GM12878 (cell line): ENCODE measurements at regions not wholly inside any gene's neighbourhood (a gene's known extent, or its start where the extent isn't known, plus 50 kb on each side); places are given as distances from the start of the nearest gene placed in this dataset.

Source experiments
- ATAC-seq: fragments of 200-7000 bp; cut with Tn5 transposase; 3 replicates; pipeline ENCODE4 v1.9.1; 2020; ENCODE audit warnings: mild to moderate bottlenecking, moderate library complexity
- BruUV-seq: library from RNA; stranded (reverse); fragments of 400-500 nt; replicated peaks from 2 replicates; lab custom pipeline; 2021; lab: Mats Ljungman, UMichigan
- CTCF ChIA-PET: fragments of 300-600 bp; sonication (Branson Sonifier 250); formaldehyde crosslinking; extraction: SDS; loops from one replicate; lab custom pipeline; 2021; ENCODE audit warnings: inconsistent platforms; lab: Yijun Ruan, JAX
- POLR2A ChIA-PET: fragments of 350-600 bp; formaldehyde crosslinking; extraction: SDS; loops from one replicate; lab custom pipeline; 2021; ENCODE audit warnings: inconsistent platforms; lab: Charles Lee
- RAD21 ChIA-PET: fragments of 300-600 bp; sonication (Branson Sonifier 250); formaldehyde crosslinking; loops from one replicate; lab custom pipeline; 2023; ENCODE audit warnings: antibody characterized with exemption; ENCODE audit not compliant: unreplicated experiment; lab: Charles Lee
- SMC1A ChIA-PET: fragments of 300-600 bp; sonication (Branson Sonifier 250); formaldehyde crosslinking; loops from one replicate; lab custom pipeline; 2023; ENCODE audit not compliant: unreplicated experiment, uncharacterized antibody; lab: Charles Lee
- DNase-seq: peaks from one replicate; pipeline ENCODE4 v3.0.0-alpha.2; 2011; ENCODE audit warnings: low read depth, low spot score
- FAIRE-seq: peaks from 3 replicates; lab custom pipeline; 2011; peaks lifted over from hg19 to GRCh38; lab: Jason Lieb, UNC
- H2AFZ ChIP-seq: 2 replicates; pipeline ENCODE4 v1.6.0; 2011; ENCODE audit warnings: low read depth, low read length, control low read depth; ENCODE audit not compliant: control insufficient read depth
- H3K27ac ChIP-seq: 2 replicates; pipeline ENCODE4 v1.5.1; 2011; ENCODE audit warnings: control low read depth; ENCODE audit not compliant: control insufficient read depth, insufficient read depth
- H3K27me3 ChIP-seq, 2 experiments: replicated peaks in 1 of 2; 2 replicates each; pipeline versions ENCODE4 v1.6.0 to v1.6.1; 2011; ENCODE audit warnings: low read length in 1 of 2; ENCODE audit not compliant: control insufficient read depth in 2 of 2, insufficient read depth in 2 of 2
- H3K36me3 ChIP-seq, 2 experiments: 2 replicates each; pipeline ENCODE4 v1.5.1; 2011; ENCODE audit warnings: low read length in 1 of 2; ENCODE audit not compliant: control insufficient read depth in 2 of 2, insufficient read depth in 2 of 2
- H3K4me1 ChIP-seq: 2 replicates; pipeline ENCODE4 v1.6.1; 2011; ENCODE audit warnings: mild to moderate bottlenecking, low read length, moderate library complexity, mixed read lengths; ENCODE audit not compliant: control insufficient read depth, insufficient read depth
- H3K4me2 ChIP-seq: 2 replicates; pipeline ENCODE4 v1.6.0; 2011; ENCODE audit warnings: control low read depth; ENCODE audit not compliant: control insufficient read depth, insufficient read depth
- H3K4me3 ChIP-seq: fragments of 200-600 bp; sonication (generic); 2 replicates; pipeline ENCODE4 v1.5.1; 2016
- H3K79me2 ChIP-seq: 2 replicates; pipeline ENCODE4 v1.6.0; 2011; ENCODE audit warnings: low read length; ENCODE audit not compliant: control insufficient read depth, insufficient read depth
- H3K9ac ChIP-seq: 2 replicates; pipeline ENCODE4 v1.8.0; 2011; ENCODE audit warnings: low read length, control low read depth, mixed read lengths; ENCODE audit not compliant: control insufficient read depth, insufficient read depth
- H3K9me3 ChIP-seq: replicated peaks from 3 replicates; pipeline ENCODE4 v1.5.1; 2011; ENCODE audit warnings: mild to moderate bottlenecking, low read length; ENCODE audit not compliant: control insufficient read depth, insufficient read depth
- H4K20me1 ChIP-seq: 2 replicates; pipeline ENCODE4 v1.6.0; 2011; ENCODE audit not compliant: control insufficient read depth, insufficient read depth
- ASH2L ChIP-seq: fragments of 300-600, 200-600 bp; sonication (generic); IDR thresholded peaks from 2 replicates; pipeline ENCODE4 v1.6.1; 2017; ENCODE audit warnings: low read depth, mild to moderate bottlenecking, borderline replicate concordance
- BMI1 ChIP-seq: fragments of 450-650 bp; IDR thresholded peaks from 2 replicates; pipeline ENCODE4 v1.6.1; 2016; ENCODE audit warnings: mild to moderate bottlenecking, moderate library complexity, borderline replicate concordance
- CREB1 ChIP-seq: IDR thresholded peaks from 2 replicates; pipeline ENCODE4 v1.6.1; 2012; ENCODE audit warnings: low read depth, mild to moderate bottlenecking, inconsistent platforms
- FOS ChIP-seq: IDR thresholded peaks from 3 replicates; pipeline ENCODE4 v1.6.1; 2011; ENCODE audit warnings: borderline replicate concordance; ENCODE audit not compliant: insufficient read length; ENCODE audit errors: extremely low read depth
- KDM1A ChIP-seq: fragments of 200-600 bp; sonication (generic); IDR thresholded peaks from 2 replicates; pipeline ENCODE4 v1.6.1; 2016; ENCODE audit warnings: borderline replicate concordance
- LARP7 ChIP-seq: fragments of 450-650 bp; IDR thresholded peaks from 2 replicates; pipeline ENCODE4 v1.6.1; 2017; ENCODE audit warnings: mild to moderate bottlenecking
- MEF2A ChIP-seq: IDR thresholded peaks from 2 replicates; pipeline ENCODE4 v1.6.1; 2011; ENCODE audit warnings: low read depth, mild to moderate bottlenecking, low read length, moderate library complexity; ENCODE audit not compliant: insufficient read depth
- MEF2B ChIP-seq: fragments of 450-650 bp; IDR thresholded peaks from 2 replicates; pipeline ENCODE4 v1.6.1; 2018; ENCODE audit warnings: mild to moderate bottlenecking, moderate library complexity; ENCODE audit not compliant: partially characterized antibody, poor library complexity, severe bottlenecking
- PRDM15 ChIP-seq: fragments of 450-650 bp; formaldehyde crosslinking; IDR thresholded peaks from 2 replicates; pipeline ENCODE4 v1.4.0; 2020; ENCODE audit warnings: mild to moderate bottlenecking, moderate library complexity
- RFX5 ChIP-seq: IDR thresholded peaks from 2 replicates; pipeline ENCODE4 v1.6.1; 2011; ENCODE audit warnings: low read depth, low read length, improper control_type of control experiment
- SREBF1 ChIP-seq: IDR thresholded peaks from 2 replicates; pipeline ENCODE4 v1.6.1; 2012; ENCODE audit warnings: mild to moderate bottlenecking, low read length
- ZSCAN29 ChIP-seq: fragments of 450-650 bp; IDR thresholded peaks from 2 replicates; pipeline ENCODE4 v1.6.1; 2017; ENCODE audit warnings: mild to moderate bottlenecking, moderate library complexity
- ZZZ3 ChIP-seq: IDR thresholded peaks from 2 replicates; pipeline ENCODE4 v1.6.1; 2011; ENCODE audit warnings: low read depth; ENCODE audit not compliant: control insufficient read depth, insufficient read length
- WGBS: methylation state at CpG from one replicate; pipeline ENCODE4 v1.1.6; 2016; ENCODE audit warnings: low lambda C conversion rate; ENCODE audit not compliant: insufficient replicate concordance, insufficient coverage; ENCODE audit errors: missing lambda C conversion rate; 5-methylcytosine and 5-hydroxymethylcytosine counted together
- in situ Hi-C: fragments of 300-500 bp; cut with MboI; formaldehyde crosslinking; loops from 9 replicates; pipeline ENCODE4 v1.14.3; 2018; ENCODE audit warnings: mixed read lengths
- intact Hi-C: fragments of 100-400 bp; cut with micrococcal nuclease; formaldehyde crosslinking; loops from one replicate; pipeline ENCODE4 v1.14.2; 2022; ENCODE audit not compliant: unreplicated experiment

DNA sequence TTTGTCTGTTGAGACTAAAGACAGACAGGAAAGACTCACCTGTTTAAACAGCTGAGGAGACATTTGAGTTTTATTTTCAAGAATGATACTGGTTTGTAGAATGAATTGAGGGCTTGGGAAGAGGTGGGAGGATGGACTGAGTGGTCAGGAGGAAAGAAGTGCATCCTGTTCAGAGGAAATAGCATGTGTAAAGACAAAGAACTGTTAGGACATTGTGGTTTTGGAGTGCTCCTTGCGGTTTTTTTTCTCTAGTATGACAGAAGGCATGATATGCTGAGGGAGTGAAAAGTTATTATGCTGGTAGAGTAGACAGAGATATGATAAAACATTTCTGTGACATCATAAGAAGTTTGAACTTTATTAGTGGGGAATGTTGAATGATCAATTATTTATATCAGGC, 270.7 kb upstream of the ELAVL2 start:
- Histone ChIP-seq H3K9me3 (no peaks in the 10 kb centered on the region; the same call in 2 of the 3 replicates), H3K4me1 (no peaks in the 10 kb centered on the region), H3K36me3 (no peaks in the 10 kb centered on the region), H3K79me2 (no peaks in the 10 kb centered on the region), H3K9ac (no peak overlapping the region), H3K4me2 (no peak overlapping the region), H3K27me3 (no peaks in the 10 kb centered on the region), H4K20me1 (no peaks in the 10 kb centered on the region), H2AFZ (no peak overlapping the region), H3K4me3 (no peak overlapping the region), H3K27ac (no peak overlapping the region)
- no peak for DNase-seq
- intact Hi-C loops, result no loop called here
- 0% methylated on average over 1 of the region's 1 CpG for WGBS
- FAIRE-seq, result no peak
- ChIA-PET POLR2A (no interaction called here), RAD21 (no interaction called here), CTCF (no interaction called here), SMC1A (no interaction called here)
- ATAC-seq, result no peak
- TF ChIP-seq PRDM15 (CRISPR knock-in tag), result no peak
- TF ChIP-seq FOS, result no peak
- TF ChIP-seq ZSCAN29, result no peak
- in situ Hi-C loops, result no loop called here
- no TSS peak for BruUV-seq

DNA sequence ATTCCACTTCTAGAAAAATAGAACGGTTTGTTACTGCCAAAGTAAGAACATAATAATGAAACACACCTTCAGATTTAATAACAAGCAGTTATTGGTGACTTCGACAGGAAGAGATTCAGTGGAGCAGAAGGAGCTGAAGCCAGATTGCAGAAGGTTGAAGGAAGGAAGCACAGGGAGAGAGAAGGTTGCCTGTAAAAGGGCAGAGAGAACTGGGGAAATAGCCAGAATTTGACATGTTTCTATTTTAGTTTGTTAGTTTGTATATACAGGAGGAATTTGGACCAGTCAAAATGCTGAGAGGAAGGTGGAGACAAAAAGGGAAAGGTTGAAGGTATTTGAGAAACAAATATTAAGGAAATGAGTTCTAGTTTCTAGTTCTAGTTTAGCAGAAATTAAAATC, 269.2 kb upstream of the ELAVL2 start:
- H3K27me3 ChIP-seq, result no peaks in the 10 kb centered on the region
- H3K4me2 ChIP-seq, result no peak overlapping the region
- H3K79me2 ChIP-seq, result no peaks in the 10 kb centered on the region
- WGBS, result 2% methylated on average over 2 of the region's 2 CpGs
- H3K36me3 ChIP-seq, result no peaks in the 10 kb centered on the region
- no peak overlapping the region for H3K4me3 ChIP-seq
- FAIRE-seq (no peak), ATAC-seq (no peak), DNase-seq (no peak)
- intact Hi-C loops, result no loop called here
- in situ Hi-C loops, result no loop called here
- no peaks in the 10 kb centered on the region for H3K4me1 ChIP-seq
- H4K20me1 ChIP-seq, result no peaks in the 10 kb centered on the region
- H3K9ac ChIP-seq, result no peak overlapping the region
- H3K27ac ChIP-seq, result no peak overlapping the region
- BruUV-seq, result no TSS peak
- CTCF ChIA-PET, result no interaction called here
- SMC1A ChIA-PET, result interaction anchor here (0.7 kb wide), 1 partner anchor 150 kb away, joined by 3 read pairs; no protein-coding TSS in a partner anchor
- RAD21 ChIA-PET, result no interaction called here
- POLR2A ChIA-PET, result no interaction called here
- no peak overlapping the region for H2AFZ ChIP-seq
- H3K9me3 ChIP-seq, result no peaks in the 10 kb centered on the region; the same call in 2 of the 3 replicates
- no peak for TF ChIP-seq LARP7
- TF ChIP-seq KDM1A, result no peak
- TF ChIP-seq CREB1, result no peak
- TF ChIP-seq MEF2A, result no peak
- no peak for TF ChIP-seq BMI1
- no peak for TF ChIP-seq RFX5
- no peak for TF ChIP-seq SREBF1
- TF ChIP-seq ASH2L, result no peak
- no peak for TF ChIP-seq ZZZ3
- no peak for TF ChIP-seq MEF2B
